ENCODE measurements at regions not wholly inside any gene's neighbourhood (a gene's known extent, or its start where the extent isn't known, plus 50 kb on each side); places are given as distances from the start of the nearest gene placed in this dataset.

- no peak for DNase-seq (ENCODE audit: low spot score)
- no peak for TF ChIP-seq SP1 (IDR thresholded peaks at IDR 0.05)
- TF ChIP-seq EGR1 (IDR thresholded peaks at IDR 0.05; ENCODE audit: low read depth in 2 of 2) = no peak
- no peak for TF ChIP-seq MAX (IDR thresholded peaks at IDR 0.05)
- no peak for TF ChIP-seq NR2F2 (IDR thresholded peaks at IDR 0.05)
- no peak for TF ChIP-seq ATF3 (IDR thresholded peaks at IDR 0.05)
- no peak for TF ChIP-seq JUND (IDR thresholded peaks at IDR 0.05)
- TF ChIP-seq ZBTB33 (IDR thresholded peaks at IDR 0.05) = no peak
- TF ChIP-seq HNF4A (conservative IDR thresholded peaks at IDR 0.05) = no peak
- TF ChIP-seq RAD21 (IDR thresholded peaks at IDR 0.05) = no peak
- TF ChIP-seq CTCF (IDR thresholded peaks at IDR 0.05; ENCODE audit: low read depth, low read length, missing input control) = no peak
- TF ChIP-seq HNF4G (IDR thresholded peaks at IDR 0.05) = no peak
- TF ChIP-seq RXRA (IDR thresholded peaks at IDR 0.05) = no peak
- no peak for TF ChIP-seq FOXA1 (IDR thresholded peaks at IDR 0.05)
- TF ChIP-seq GABPA (IDR thresholded peaks at IDR 0.05 in 1 of 2, conservative IDR thresholded peaks at IDR 0.05 in 1 of 2) = no peak
- no peak for TF ChIP-seq REST (IDR thresholded peaks at IDR 0.05)
- no peak for TF ChIP-seq FOXA2 (IDR thresholded peaks at IDR 0.05)
- TF ChIP-seq YY1 (IDR thresholded peaks at IDR 0.05) = no peak
- Histone ChIP-seq H3K27ac (ENCODE audit: low read depth in 1 of 2, low read length in 2 of 2) (no peak overlapping the region), H3K9me3 (ENCODE audit: control insufficient read depth in 4 of 4, low read length in 3 of 4) (no peaks in the 10 kb centered on the region), H3K4me3 (ENCODE audit: low read depth in 1 of 3, low read length in 3 of 3) (no peak overlapping the region), H3K36me3 (ENCODE audit: control insufficient read depth in 4 of 4, insufficient read depth in 3 of 4, low read depth in 1 of 4, low read length in 3 of 4) (no peaks in the 10 kb centered on the region), H3K4me1 (ENCODE audit: control insufficient read depth in 4 of 4, insufficient read depth in 4 of 4, low read length in 3 of 4) (no peaks in the 10 kb centered on the region), H3K9ac (ENCODE audit: low read depth in 1 of 2, low read length in 2 of 2) (no peak overlapping the region), H3K27me3 (ENCODE audit: control insufficient read depth in 4 of 4, insufficient read depth in 4 of 4, low read length in 3 of 4) (peaks cover 0 to 4% (median 0%) of the 10 kb centered on the region in 4 donors)
- 68% methylated on average over 1 of the region's 1 CpG for WGBS
Measured at GRCh38 chr2:78887446-78887845, 138.1 kb upstream of the REG3G start.

- Histone ChIP-seq H3K36me3 (ENCODE audit: control insufficient read depth in 4 of 4, insufficient read depth in 3 of 4, low read depth in 1 of 4, low read length in 3 of 4) (no peaks in the 10 kb centered on the region), H3K27me3 (ENCODE audit: control insufficient read depth in 4 of 4, insufficient read depth in 4 of 4, low read length in 3 of 4) (peaks cover 0 to 4% (median 0%) of the 10 kb centered on the region in 4 donors), H3K9me3 (ENCODE audit: control insufficient read depth in 4 of 4, low read length in 3 of 4) (no peaks in the 10 kb centered on the region), H3K4me3 (ENCODE audit: low read depth in 1 of 3, low read length in 3 of 3) (no peak overlapping the region), H3K9ac (ENCODE audit: low read depth in 1 of 2, low read length in 2 of 2) (no peak overlapping the region), H3K4me1 (ENCODE audit: control insufficient read depth in 4 of 4, insufficient read depth in 4 of 4, low read length in 3 of 4) (no peaks in the 10 kb centered on the region), H3K27ac (ENCODE audit: low read depth in 1 of 2, low read length in 2 of 2) (no peak overlapping the region)
- DNase-seq (ENCODE audit: low spot score) = no peak
- 43% methylated on average over 2 of the region's 2 CpGs for WGBS
- TF ChIP-seq HNF4G (IDR thresholded peaks at IDR 0.05) (no peak), RXRA (IDR thresholded peaks at IDR 0.05) (no peak)
Measured at GRCh38 chr2:78890935-78891334, 134.6 kb upstream of the REG3G start.
